Activated naive CD8-positive, alpha-beta T cell treated with anti-CD3 and anti-CD28 coated beads, Interleukin-2, amount 50 U/mL, for 24 hours (primary cell): ENCODE measurements at regions not wholly inside any gene's neighbourhood (a gene's known extent, or its start where the extent isn't known, plus 50 kb on each side); places are given as distances from the start of the nearest gene placed in this dataset.

Experiments
- ATAC-seq: fragments of 150-1000 bp; cut with Tn5 transposase; one replicate; pipeline ENCODE4 v1.10.0; 2021
- DNase-seq: peaks from one replicate; pipeline ENCODE4 v3.0.0; 2021
- H3K27ac Mint-ChIP-seq: one replicate; pipeline ENCODE4 v1.8.0; 2021; ENCODE audit warnings: mild to moderate bottlenecking, mixed read lengths
- H3K27me3 Mint-ChIP-seq: one replicate; pipeline ENCODE4 v1.8.0; 2021; ENCODE audit warnings: mixed read lengths
- H3K36me3 Mint-ChIP-seq: one replicate; pipeline ENCODE4 v1.8.0; 2021; ENCODE audit warnings: low read depth, mixed read lengths
- H3K4me1 Mint-ChIP-seq: one replicate; pipeline ENCODE4 v1.8.0; 2021; ENCODE audit warnings: mixed read lengths
- H3K4me3 Mint-ChIP-seq: one replicate; pipeline ENCODE4 v1.8.0; 2021; ENCODE audit warnings: mild to moderate bottlenecking, moderate library complexity, mixed read lengths
- H3K9me3 Mint-ChIP-seq: one replicate; pipeline ENCODE4 v1.8.0; 2021; ENCODE audit warnings: mixed read lengths

DNA sequence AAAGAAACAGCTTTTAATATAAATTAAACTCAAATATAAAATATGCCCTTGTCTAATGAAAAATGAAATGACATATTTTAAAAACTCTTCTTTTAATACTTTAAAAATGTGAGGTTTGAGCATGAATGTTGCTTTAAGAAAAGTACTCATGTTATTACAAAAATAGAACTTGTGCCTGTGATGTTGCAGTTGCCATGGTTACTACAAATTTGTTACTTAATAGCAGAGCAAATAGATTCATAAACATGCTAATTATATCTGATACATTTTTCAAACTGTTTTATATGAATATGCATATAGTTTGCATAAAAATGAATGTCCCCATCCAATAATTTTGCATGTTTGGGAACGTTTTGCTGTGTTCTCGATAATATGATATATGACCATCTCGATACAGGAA, 152.3 kb upstream of the DPYD start:
- DNase-seq (no peak), ATAC-seq (no peak)
- H3K27ac Mint-ChIP-seq, result no peak overlapping the region
- no peaks in the 10 kb centered on the region for H3K4me1 Mint-ChIP-seq
- H3K36me3 Mint-ChIP-seq, result no peaks in the 10 kb centered on the region
- no peaks in the 10 kb centered on the region for H3K9me3 Mint-ChIP-seq
- no peak overlapping the region for H3K4me3 Mint-ChIP-seq
- peaks cover 2% of the 10 kb centered on the region for H3K27me3 Mint-ChIP-seq

DNA sequence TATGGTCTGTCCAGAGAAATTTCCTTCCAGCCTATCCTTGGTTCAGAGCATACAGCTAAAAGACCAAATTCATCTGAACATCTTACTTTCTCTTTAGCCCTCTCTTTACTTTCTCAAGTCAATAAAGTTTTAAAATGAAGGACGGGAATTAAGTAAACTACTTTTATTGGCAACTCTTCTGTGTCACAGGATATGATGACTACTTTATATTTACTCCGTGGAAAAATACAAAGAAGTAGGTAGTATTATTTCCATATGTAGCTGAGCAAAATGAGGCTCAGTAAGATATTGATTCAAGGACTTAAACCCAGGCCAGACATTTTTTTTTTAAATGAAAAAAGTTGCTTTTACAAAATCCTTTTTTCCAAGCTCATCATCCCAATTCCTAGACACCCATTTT, 151.2 kb upstream of the DPYD start:
- DNase-seq (no peak), ATAC-seq (no peak)
- peaks cover 2% of the 10 kb centered on the region for H3K27me3 Mint-ChIP-seq
- H3K9me3 Mint-ChIP-seq, result no peaks in the 10 kb centered on the region
- H3K4me1 Mint-ChIP-seq, result no peaks in the 10 kb centered on the region
- H3K4me3 Mint-ChIP-seq, result no peak overlapping the region
- H3K27ac Mint-ChIP-seq, result no peak overlapping the region
- no peaks in the 10 kb centered on the region for H3K36me3 Mint-ChIP-seq

GRCh38 chr1:98068016-98068415, 147.2 kb upstream of the DPYD start:
- Mint-ChIP-seq H3K36me3 (no peaks in the 10 kb centered on the region), H3K27ac (no peak overlapping the region), H3K27me3 (peaks cover 8% of the 10 kb centered on the region), H3K4me1 (no peaks in the 10 kb centered on the region), H3K4me3 (no peak overlapping the region), H3K9me3 (no peaks in the 10 kb centered on the region)
- ATAC-seq (no peak), DNase-seq (no peak)

GRCh38 chr1:98066911-98067310, 146.1 kb upstream of the DPYD start:
- no peaks in the 10 kb centered on the region for H3K4me1 Mint-ChIP-seq
- peaks cover 8% of the 10 kb centered on the region for H3K27me3 Mint-ChIP-seq
- H3K4me3 Mint-ChIP-seq, result no peak overlapping the region
- DNase-seq (no peak), ATAC-seq (no peak)
- H3K27ac Mint-ChIP-seq, result no peak overlapping the region
- H3K9me3 Mint-ChIP-seq, result no peaks in the 10 kb centered on the region
- H3K36me3 Mint-ChIP-seq, result no peaks in the 10 kb centered on the region

DNA sequence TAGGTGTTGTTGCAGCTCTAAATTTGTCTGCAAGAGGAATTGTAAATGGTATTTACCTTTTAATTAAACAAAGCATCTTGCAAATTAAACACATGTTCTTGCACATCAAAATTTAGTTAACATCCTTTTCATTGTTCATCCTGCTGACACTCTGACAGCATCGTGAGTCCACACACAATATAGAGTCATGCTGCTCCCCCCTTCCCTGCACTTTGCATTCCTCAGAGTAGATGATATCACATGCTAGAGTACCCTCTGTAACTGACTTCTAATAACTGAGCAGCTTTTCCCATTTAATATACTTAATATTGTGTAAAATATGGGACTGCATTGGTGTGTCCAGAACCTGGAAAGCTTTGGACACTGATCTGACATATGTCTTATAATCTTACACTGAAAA, 138.8 kb upstream of the DPYD start:
- H3K4me3 Mint-ChIP-seq, result no peak overlapping the region
- H3K27me3 Mint-ChIP-seq, result peaks cover 22% of the 10 kb centered on the region
- DNase-seq (no peak), ATAC-seq (no peak)
- H3K27ac Mint-ChIP-seq, result no peak overlapping the region
- no peaks in the 10 kb centered on the region for H3K9me3 Mint-ChIP-seq
- H3K36me3 Mint-ChIP-seq, result no peaks in the 10 kb centered on the region
- no peaks in the 10 kb centered on the region for H3K4me1 Mint-ChIP-seq

- Mint-ChIP-seq H3K27me3 (peaks cover 25% of the 10 kb centered on the region), H3K4me1 (peaks cover 2% of the 10 kb centered on the region), H3K27ac (no peak overlapping the region), H3K9me3 (no peaks in the 10 kb centered on the region), H3K36me3 (no peaks in the 10 kb centered on the region), H3K4me3 (no peak overlapping the region)
- no peak for ATAC-seq
- DNase-seq, result no peak
Measured at GRCh38 chr1:98058676-98059075, 137.8 kb upstream of the DPYD start.

DNA sequence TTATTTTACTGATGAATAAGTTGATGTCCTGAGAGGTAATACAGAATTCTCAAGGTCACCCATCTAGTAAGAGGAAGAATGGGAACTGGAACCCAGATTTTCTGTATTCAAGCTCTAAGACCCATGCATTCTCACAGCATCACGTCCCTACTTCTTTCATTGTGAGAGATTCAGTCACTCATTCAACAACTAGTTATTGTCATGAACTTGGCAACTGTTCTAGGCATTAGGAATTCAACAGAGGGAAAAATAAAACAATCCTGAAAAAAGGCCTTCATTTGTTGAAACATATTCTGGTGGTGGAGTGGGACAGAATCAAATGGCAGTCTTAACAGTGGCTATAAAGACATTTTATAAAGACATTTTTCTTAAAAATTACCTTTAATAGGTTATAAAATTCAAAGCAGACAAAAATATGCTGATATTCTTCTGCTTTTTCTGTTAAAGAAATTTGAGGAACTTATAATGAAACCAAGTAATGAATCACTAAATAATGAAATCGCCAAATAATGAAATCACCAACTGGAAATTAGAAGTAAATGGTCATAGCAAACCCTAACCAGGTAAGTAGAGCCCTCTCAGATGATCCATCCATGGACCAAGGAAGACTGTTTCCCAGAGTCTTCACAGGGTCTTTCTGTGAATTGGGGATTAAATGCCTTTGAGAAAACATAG, 136.5 kb upstream of the DPYD start:
- DNase-seq (no peak), ATAC-seq (no peak)
- no peaks in the 10 kb centered on the region for H3K9me3 Mint-ChIP-seq

GRCh38 chr1:98056781-98057180, 135.9 kb upstream of the DPYD start:
- H3K27me3 Mint-ChIP-seq, result peaks cover 43% of the 10 kb centered on the region
- no peaks in the 10 kb centered on the region for H3K9me3 Mint-ChIP-seq
- H3K4me1 Mint-ChIP-seq, result peaks cover 13% of the 10 kb centered on the region
- DNase-seq (no peak), ATAC-seq (no peak)
- no peaks in the 10 kb centered on the region for H3K36me3 Mint-ChIP-seq
- H3K4me3 Mint-ChIP-seq, result no peak overlapping the region
- no peak overlapping the region for H3K27ac Mint-ChIP-seq

More for the DNA sequence above, 136.5 kb upstream of the DPYD start:
- no peak overlapping the region for H3K27ac Mint-ChIP-seq
- peaks cover 37% of the 10 kb centered on the region for H3K27me3 Mint-ChIP-seq
- no peak overlapping the region for H3K4me3 Mint-ChIP-seq
- no peaks in the 10 kb centered on the region for H3K36me3 Mint-ChIP-seq
- H3K4me1 Mint-ChIP-seq, result peaks cover 13% of the 10 kb centered on the region

DNA sequence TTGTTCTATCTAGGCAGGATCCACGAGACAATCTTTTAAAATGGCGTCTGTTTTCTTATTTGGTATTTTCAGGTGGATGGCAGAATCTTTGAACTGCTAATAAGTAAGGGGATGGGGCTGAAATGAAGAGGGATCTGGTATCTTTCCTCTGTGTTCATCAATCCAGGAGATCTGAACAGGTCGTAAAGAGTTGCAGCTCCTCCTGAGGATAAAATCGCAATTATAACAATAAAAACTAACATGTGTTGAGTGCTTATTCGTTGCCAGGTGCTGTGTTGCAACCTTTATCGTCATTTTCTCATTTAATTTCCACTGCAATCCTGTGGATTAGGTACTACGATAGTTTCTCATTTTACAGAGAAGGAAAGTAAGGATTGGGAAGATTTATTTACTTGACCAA, 134.6 kb upstream of the DPYD start:
- ATAC-seq, result no peak
- H3K36me3 Mint-ChIP-seq, result no peaks in the 10 kb centered on the region
- peaks cover 13% of the 10 kb centered on the region for H3K4me1 Mint-ChIP-seq

GRCh38 chr1:98054786-98055185, 134.0 kb upstream of the DPYD start:
- H3K27ac Mint-ChIP-seq, result no peak overlapping the region
- peak overlapping the region; percentile 72 for H3K4me3 Mint-ChIP-seq
- H3K4me1 Mint-ChIP-seq, result peaks cover 13% of the 10 kb centered on the region
- no peaks in the 10 kb centered on the region for H3K36me3 Mint-ChIP-seq
- DNase-seq (no peak), ATAC-seq (no peak)
- H3K9me3 Mint-ChIP-seq, result no peaks in the 10 kb centered on the region
- peaks cover 61% of the 10 kb centered on the region for H3K27me3 Mint-ChIP-seq

More for the DNA sequence above, 134.6 kb upstream of the DPYD start:
- Mint-ChIP-seq H3K4me3 (no peak overlapping the region), H3K27ac (no peak overlapping the region), H3K27me3 (peaks cover 54% of the 10 kb centered on the region), H3K9me3 (no peaks in the 10 kb centered on the region)
- no peak for DNase-seq

DNA sequence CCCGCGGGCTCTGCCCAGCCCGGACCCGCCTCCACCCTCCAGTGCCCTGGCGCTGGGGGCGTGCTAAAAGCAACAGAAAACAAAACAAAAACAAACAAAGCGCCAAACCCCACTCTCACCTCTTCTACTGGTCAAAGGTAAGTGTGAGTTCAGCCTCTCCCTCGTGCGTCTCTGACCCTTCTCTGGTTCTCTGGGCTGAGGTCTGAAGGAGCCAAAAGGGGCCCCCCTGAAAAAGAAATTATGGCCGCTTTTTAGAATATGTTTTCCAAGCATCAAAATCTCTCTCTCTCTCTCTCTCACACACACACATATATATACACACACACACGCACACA, 133.5 kb upstream of the DPYD start:
- H3K4me3 Mint-ChIP-seq, result peak overlapping the region; percentile 72

GRCh38 chr1:98053471-98054366, 132.9 kb upstream of the DPYD start:
- Mint-ChIP-seq H3K27ac (no peak overlapping the region), H3K9me3 (no peaks in the 10 kb centered on the region), H3K36me3 (no peaks in the 10 kb centered on the region), H3K4me3 (peak overlapping the region; percentile 72), H3K4me1 (peaks cover 22% of the 10 kb centered on the region), H3K27me3 (peaks cover 72% of the 10 kb centered on the region)
- DNase-seq (peak; percentile 71), ATAC-seq (peak; percentile 97)

More for the DNA sequence above, 133.5 kb upstream of the DPYD start:
- peaks cover 65% of the 10 kb centered on the region for H3K27me3 Mint-ChIP-seq
- ATAC-seq (no peak), DNase-seq (no peak)
- H3K4me1 Mint-ChIP-seq, result peaks cover 16% of the 10 kb centered on the region
- no peaks in the 10 kb centered on the region for H3K9me3 Mint-ChIP-seq
- H3K27ac Mint-ChIP-seq, result no peak overlapping the region
- H3K36me3 Mint-ChIP-seq, result no peaks in the 10 kb centered on the region

- DNase-seq (peak; percentile 70), ATAC-seq (no peak)
- H3K4me1 Mint-ChIP-seq, result peaks cover 31% of the 10 kb centered on the region
- H3K27me3 Mint-ChIP-seq, result peaks cover 83% of the 10 kb centered on the region
- no peaks in the 10 kb centered on the region for H3K36me3 Mint-ChIP-seq
- H3K27ac Mint-ChIP-seq, result no peak overlapping the region
- H3K4me3 Mint-ChIP-seq, result no peak overlapping the region
- H3K9me3 Mint-ChIP-seq, result no peaks in the 10 kb centered on the region
Measured at GRCh38 chr1:98051065-98051675, 130.3 kb upstream of the DPYD start.

- H3K4me3 Mint-ChIP-seq, result peak overlapping the region; percentile 49
Measured at GRCh38 chr1:98049370-98050135, 128.7 kb upstream of the DPYD start.

More at GRCh38 chr1:98049370-98050135, 128.7 kb upstream of the DPYD start:
- ATAC-seq (no peak), DNase-seq (peak; percentile 16)
- H3K4me1 Mint-ChIP-seq, result peaks cover 39% of the 10 kb centered on the region
- H3K36me3 Mint-ChIP-seq, result no peaks in the 10 kb centered on the region
- no peaks in the 10 kb centered on the region for H3K9me3 Mint-ChIP-seq
- H3K27me3 Mint-ChIP-seq, result peaks cover 85% of the 10 kb centered on the region
- no peak overlapping the region for H3K27ac Mint-ChIP-seq
